GM12892 (cell line): ENCODE measurements at regions not wholly inside any gene's neighbourhood (a gene's known extent, or its start where the extent isn't known, plus 50 kb on each side); places are given as distances from the start of the nearest gene placed in this dataset.

ENCODE experiments used
- DNase-seq: peaks from one replicate; pipeline ENCODE4 v3.0.0; 2011; ENCODE audit not compliant: insufficient read length
- FAIRE-seq: peaks from 2 replicates; lab custom pipeline; 2011; peaks lifted over from hg19 to GRCh38; lab: Jason Lieb, UNC
- POLR2A ChIP-seq: IDR thresholded peaks from 2 replicates; pipeline ENCODE4 v1.6.1; 2011; ENCODE audit warnings: low read depth, low read length, control low read depth
- POLR2AphosphoS5 ChIP-seq: IDR thresholded peaks from 2 replicates; pipeline ENCODE4 v1.6.1; 2011; ENCODE audit warnings: low read depth, low read length, control low read depth
- TAF1 ChIP-seq: IDR thresholded peaks from 2 replicates; pipeline ENCODE4 v1.6.1; 2011; ENCODE audit warnings: low read depth, mild to moderate bottlenecking, control low read depth, low read length, borderline replicate concordance

DNA sequence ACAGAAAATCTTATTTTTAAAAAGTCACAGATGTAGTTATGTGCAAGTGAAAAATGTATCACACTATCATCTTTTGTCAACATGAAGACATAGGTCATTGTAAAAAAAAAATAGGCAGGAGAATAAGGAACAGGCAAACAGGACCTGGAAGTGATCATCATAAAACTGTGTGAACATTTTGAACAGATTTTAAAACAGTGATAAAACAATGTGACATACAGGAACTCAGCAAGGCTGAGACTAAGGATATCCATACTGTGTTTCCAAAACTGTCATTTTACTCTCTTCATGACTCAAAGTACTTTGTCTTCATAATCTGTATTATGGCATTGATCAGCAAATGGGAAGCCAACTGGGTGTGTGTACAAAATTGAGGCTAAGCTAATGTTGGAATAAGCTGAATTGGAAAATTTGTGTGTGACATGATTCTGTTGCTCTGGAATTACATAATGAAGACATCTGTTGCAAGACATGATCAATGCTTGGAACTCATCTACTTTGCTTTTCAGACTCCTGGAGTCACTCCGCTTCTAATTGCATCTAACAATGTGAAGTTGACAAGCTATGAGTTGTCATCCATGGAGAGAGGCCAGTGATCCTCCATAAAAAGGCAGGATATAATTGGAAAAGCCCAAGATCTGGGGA lies 978.7 kb upstream of the NUDT12 start:
- FAIRE-seq, result no peak
- TF ChIP-seq TAF1, result no peak
- no peak for TF ChIP-seq POLR2A
- TF ChIP-seq POLR2AphosphoS5, result no peak

DNA sequence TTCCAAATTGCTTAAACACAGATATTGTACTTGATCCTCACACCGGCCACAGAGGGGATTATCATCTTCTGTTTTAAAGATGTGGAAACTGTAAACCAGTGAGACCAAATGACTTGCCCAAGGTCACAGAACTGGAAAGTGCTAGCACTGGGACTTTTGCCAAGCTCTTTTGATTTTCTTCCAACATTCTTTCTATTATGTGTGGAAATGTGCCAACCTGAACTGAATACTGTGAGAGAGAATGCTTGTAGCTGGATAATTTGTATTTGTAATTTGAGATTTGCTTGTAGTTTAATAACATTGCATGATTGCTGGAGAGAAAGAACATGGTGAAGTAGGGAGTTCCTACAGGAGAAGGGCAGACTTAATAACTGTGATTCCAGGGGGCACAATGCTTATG lies 977.9 kb upstream of the NUDT12 start:
- no peak for DNase-seq
- no peak for FAIRE-seq
- TF ChIP-seq TAF1, result no peak
- TF ChIP-seq POLR2A, result no peak
- TF ChIP-seq POLR2AphosphoS5, result no peak

More for the DNA sequence above, 978.7 kb upstream of the NUDT12 start:
- no peak for DNase-seq

DNA sequence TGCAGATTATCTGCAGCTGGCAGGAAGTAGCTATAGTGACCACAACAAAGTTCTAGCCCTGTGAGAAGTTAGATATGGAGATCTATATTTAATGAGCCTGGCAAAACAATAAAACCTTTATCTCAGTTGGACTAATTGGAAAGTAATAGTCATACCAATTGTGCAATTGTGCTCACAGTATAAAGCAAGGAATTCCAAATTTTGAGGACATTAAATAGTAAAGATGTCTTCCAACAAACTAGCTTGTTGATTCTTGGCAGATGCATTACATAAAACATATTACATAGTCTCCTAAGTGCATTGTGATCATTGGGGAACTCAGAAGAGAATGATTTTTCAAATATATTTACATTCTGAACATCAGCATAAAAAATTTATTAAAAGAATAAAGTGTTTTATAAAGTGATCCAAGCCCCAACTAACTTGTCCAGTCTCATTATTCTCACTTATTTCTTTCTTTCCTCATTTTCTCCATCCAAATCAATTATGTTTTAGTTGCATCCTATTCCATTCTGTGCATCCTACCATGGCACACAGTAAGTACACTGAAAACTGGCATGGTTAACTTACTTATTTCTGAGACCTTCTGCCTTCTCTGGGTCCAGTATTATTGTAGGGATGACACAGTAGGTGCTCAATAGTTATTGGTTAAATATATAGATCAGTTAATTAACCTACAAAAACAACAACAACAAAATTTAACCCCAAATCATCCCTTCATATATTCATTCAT lies 977.2 kb upstream of the NUDT12 start:
- DNase-seq, result no peak
- FAIRE-seq, result no peak
- TF ChIP-seq TAF1, result no peak
- TF ChIP-seq POLR2AphosphoS5, result no peak
- TF ChIP-seq POLR2A, result no peak

DNA sequence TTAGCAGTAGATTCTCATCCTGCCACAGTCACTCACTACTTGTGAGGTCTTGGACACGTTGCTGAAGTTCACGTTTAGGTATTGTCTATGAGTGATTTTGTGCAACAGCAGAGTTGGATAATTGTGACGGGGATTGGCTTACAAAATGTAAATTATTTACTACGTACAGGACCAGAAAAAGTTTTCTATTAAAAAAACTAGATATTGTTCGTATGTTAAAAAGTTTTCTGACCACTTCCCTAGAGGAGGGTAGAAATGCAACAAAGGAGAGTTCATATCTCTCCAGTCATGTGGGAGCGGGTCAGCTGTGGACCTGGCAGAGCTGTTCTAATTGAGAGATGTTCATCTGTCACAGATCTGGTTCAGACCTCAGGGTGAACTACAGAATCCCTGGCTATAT lies 976.1 kb upstream of the NUDT12 start:
- TF ChIP-seq POLR2A (no peak), TAF1 (no peak), POLR2AphosphoS5 (no peak)
- DNase-seq (no peak), FAIRE-seq (no peak)

DNA sequence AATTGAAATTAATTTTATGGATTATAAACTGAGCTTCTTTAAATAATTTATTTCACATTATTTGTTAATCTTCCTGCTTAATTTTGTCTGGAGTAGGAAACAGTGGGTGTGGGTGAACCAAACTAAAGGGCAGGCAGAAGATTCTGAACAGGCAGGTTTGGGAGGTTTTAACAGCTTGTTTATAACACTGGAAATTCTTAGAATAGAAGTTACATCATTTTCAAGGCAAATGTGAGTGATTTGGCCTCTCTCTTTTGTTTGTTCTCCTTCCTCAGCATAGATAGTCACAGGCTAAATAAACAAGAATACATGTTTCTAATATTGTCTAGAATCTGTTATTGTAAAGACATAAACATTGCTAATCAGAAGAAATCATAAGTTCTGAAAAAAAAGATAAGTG lies 970.9 kb upstream of the NUDT12 start:
- TF ChIP-seq POLR2AphosphoS5, result no peak
- TF ChIP-seq TAF1, result no peak
- TF ChIP-seq POLR2A, result no peak
- no peak for FAIRE-seq
- DNase-seq, result no peak

DNA sequence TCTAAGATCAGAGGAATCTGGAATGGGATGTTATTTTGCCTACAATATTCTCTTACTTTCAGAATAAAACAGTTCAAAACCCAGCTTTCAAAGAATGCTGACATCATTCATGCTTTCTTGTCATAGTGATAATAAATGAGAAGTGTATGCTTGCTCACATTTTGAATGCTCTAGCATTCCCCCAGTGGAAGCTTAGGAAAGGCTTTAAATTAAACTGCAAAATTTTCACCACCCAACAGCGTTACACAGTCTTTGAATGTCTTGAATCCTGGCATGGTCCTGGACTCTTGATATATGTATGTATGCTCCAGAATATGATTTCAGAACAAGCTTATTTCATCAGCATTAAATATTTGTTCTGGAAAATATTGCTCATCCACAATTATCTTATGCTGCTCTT lies 964.3 kb upstream of the NUDT12 start:
- FAIRE-seq (no peak), DNase-seq (no peak)
- TF ChIP-seq POLR2AphosphoS5 (no peak), TAF1 (no peak), POLR2A (no peak)

DNA sequence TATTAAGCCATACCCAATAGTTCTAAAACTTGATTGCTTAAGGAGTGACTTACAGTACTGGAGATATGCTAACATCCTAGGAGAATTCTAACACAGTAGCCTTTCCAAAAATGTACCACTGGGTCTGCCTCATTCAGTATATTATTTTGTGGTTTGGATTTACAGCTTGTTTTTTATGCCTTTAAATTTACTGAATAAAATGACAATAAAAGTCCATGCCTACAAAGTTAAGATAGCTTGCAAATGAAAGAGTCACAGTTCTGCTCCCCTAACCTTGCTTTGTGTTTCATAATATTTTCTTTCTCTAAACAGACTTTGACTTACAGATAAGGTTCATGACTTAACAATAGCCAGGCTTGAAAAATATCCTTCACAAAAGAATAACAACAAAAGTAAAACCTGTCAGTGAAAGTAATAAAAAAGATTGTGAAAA lies 951.1 kb upstream of the NUDT12 start:
- DNase-seq (no peak), FAIRE-seq (no peak)
- TF ChIP-seq POLR2AphosphoS5 (no peak), TAF1 (no peak), POLR2A (no peak)

DNA sequence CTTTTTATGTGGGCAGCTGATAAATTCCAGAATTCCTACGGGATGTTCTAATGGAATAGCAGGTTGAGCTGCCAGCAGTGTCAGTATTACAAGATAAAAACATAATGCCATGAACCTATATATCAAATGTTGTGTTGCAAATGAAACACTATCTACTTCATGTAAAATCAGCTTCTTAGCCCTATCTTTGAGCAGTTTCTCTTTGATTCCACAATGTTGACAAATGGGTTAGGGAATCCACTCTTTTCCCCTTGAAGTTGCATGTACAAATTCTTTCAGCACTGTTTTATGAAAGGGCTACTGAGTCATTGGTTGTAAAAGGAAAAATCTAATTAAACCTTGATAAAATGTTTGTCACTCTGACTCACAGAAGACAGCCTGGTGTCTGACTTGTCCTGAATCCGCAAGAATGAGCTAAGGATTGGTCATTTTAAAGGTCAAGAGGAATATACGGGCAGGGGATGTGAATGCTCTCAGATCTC lies 950.6 kb upstream of the NUDT12 start:
- no peak for DNase-seq
- TF ChIP-seq POLR2AphosphoS5 (no peak), POLR2A (no peak), TAF1 (no peak)
- FAIRE-seq, result no peak

DNA sequence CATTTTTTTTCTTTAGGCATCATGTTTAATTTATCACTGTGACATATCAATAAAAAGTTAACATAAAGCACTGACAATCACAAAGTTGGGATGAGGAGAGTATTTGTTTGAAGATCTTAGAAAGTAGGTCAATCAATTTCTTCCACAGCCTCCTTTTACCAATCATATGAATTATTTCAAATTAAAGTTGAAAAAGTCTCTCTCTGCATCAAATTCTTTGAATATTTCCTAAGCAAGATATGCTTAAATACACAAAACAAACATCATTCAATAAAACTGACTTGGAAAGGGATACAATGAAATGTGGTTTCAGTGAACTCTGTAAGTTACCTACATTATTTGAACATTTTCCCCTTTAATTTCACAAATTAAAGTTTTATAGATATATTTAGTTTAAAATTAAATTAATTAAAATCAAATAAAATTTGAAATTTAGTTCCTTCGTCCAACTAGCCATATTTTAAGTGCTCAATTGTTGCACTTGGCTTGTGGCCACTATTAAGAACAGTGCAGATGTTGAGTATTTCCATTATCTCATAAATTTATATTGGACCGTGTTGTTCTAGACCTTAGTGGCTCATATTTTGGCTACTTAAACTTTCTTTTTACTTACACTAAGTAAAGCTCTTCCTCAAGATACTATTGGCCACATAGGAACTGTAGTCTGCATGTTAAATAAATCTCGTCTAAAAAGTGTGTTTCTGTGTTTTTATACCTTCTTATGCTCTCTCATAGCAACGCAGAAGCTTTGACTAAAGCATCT lies 949.7 kb upstream of the NUDT12 start:
- FAIRE-seq (no peak), DNase-seq (no peak)
- TF ChIP-seq POLR2A, result no peak
- TF ChIP-seq POLR2AphosphoS5, result no peak

DNA sequence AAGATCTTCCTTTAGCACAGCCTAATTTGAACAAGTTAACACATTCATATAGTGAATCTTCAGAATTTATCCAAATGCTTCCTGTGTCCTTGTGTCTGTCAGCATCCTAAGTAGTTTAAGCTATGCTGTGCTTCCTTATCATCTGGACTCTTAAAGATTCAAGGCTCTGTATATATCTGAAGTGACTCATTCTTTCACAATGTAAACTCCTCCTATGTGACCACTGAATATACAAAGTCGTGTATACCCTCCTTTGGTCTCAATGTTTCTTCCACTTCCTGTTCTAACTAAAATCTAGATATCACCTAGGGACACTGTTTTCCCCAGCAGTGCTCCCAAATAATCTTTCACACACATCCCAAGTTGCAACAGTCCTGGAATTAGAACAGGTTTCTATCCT lies 935.7 kb upstream of the NUDT12 start:
- TF ChIP-seq POLR2AphosphoS5 (no peak), POLR2A (no peak), TAF1 (no peak)
- FAIRE-seq (no peak), DNase-seq (no peak)

DNA sequence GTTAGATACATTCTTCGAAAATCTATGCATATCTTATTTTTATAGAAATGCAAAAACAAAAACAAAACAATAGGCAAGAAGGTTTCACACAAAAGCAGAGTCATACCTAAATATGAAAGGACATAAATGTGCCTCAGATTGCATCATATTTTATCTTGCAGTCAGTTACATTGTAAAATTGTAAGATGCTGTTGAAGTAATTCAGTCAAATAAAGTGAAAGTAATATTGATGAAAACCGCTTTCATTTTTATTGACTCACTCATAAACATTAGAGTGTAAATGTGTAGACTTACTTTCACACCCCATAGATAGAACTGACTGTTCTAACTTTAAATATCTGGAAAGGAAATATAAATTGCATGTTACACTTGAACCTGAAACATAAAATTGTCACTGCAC lies 931.5 kb upstream of the NUDT12 start:
- FAIRE-seq (no peak), DNase-seq (no peak)
- no peak for TF ChIP-seq POLR2A
- TF ChIP-seq POLR2AphosphoS5, result no peak
- no peak for TF ChIP-seq TAF1

DNA sequence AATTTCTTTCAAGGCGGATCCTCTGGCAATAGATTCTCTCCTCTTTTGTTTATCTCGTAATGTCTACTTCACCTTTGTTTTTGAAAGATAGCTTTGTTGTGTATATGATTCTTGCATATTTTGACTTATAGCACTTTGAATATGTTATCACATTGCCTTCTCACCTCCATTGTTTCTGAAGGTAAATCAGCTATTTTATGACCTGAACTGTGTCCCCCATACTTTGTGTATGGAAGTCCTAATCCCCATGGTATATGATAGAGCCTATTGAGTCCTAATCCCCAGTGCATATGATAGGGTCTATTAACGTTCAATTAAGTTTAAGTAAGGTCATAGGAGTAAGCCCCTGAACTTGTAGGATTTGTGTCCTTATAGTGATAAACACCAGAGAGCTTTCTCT lies 910.2 kb upstream of the NUDT12 start:
- DNase-seq (no peak), FAIRE-seq (no peak)
- TF ChIP-seq POLR2A (no peak), TAF1 (no peak), POLR2AphosphoS5 (no peak)
